ENCODE measurements at regions not wholly inside any gene's neighbourhood (a gene's known extent, or its start where the extent isn't known, plus 50 kb on each side); places are given as distances from the start of the nearest gene placed in this dataset.

DNA sequence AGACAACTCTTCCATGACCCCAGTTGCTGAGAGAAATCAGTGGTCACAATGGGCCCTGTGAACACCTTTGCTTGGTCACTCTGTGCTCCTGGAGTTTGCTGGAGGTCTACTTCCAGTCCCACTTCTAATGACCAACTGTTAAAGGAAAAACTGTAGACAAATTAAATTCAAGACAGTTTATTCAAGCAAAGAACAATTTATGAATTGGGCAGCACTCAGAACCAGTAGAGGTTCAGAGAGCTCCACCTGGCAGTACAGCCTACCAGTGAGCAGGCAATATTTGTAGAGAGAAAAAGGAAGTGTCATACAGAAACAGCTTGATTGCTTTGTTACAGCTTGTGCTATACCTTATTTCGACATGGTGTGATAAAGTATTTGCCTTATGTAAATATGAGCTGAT lies 116.5 kb downstream of the HS3ST3B1 start:
- no peak overlapping the region for H3K4me3 ChIP-seq (ENCODE audit: low read depth, low read length)
- TF ChIP-seq CTCF (IDR thresholded peaks at IDR 0.05; ENCODE audit: low read depth, low read length): no peak

DNA sequence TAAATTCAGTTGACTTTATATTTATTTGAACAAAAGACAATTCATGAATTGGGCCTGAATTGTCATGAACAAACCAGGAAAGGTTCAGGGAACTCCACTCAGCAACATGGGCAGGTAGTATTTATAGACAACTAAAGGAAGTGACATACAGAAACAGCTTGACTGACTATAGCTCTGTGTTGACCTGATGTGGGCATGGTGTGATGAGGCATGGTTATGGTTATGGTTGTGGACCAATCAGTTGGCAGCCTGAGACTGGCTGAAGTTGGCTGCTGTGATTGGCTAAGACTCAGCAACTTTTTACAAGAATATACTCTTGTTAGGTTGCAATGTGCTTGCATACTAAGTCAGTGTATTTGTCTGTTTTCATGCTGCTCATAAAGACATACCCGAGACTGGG lies 108.4 kb downstream of the HS3ST3B1 start:
- TF ChIP-seq CTCF (IDR thresholded peaks at IDR 0.05; ENCODE audit: low read depth, low read length): no peak
- H3K4me3 ChIP-seq (ENCODE audit: low read depth, low read length): no peak overlapping the region

- no peak for TF ChIP-seq CTCF (IDR thresholded peaks at IDR 0.05; ENCODE audit: low read depth, low read length)
- no peak overlapping the region for H3K4me3 ChIP-seq (ENCODE audit: low read depth, low read length)
Measured at GRCh38 chr17:14407541-14407940, 106.7 kb downstream of the HS3ST3B1 start.

DNA sequence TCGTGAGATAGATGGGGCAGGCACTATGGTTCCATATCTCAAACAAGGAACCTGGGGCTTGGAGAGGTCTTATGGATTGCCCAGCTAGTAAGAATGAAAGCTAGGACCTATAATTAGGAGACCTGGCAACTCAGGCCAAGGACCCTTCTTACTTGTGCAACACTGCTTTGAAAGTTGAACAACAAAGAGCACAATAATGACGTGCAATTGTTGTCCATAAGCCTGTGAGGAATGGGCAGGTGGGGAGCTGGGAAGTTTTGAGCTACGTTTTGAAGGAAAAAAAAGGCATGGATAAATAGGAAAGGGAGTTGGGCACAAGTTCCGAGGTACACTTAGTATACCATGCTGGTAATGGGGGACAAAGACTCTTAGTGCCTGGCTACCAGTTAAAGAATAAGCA lies 104.3 kb downstream of the HS3ST3B1 start:
- H3K4me3 ChIP-seq (ENCODE audit: low read depth, low read length): no peak overlapping the region
- no peak for TF ChIP-seq CTCF (IDR thresholded peaks at IDR 0.05; ENCODE audit: low read depth, low read length)
